Endodermal cell (in vitro differentiated cells): ENCODE measurements at regions not wholly inside any gene's neighbourhood (a gene's known extent, or its start where the extent isn't known, plus 50 kb on each side); places are given as distances from the start of the nearest gene placed in this dataset.

Source experiments
- DNase-seq: peaks from one replicate; pipeline ENCODE4 v3.0.0-alpha.2; 2017
- H3K27ac ChIP-seq: 2 replicates; pipeline ENCODE4 v1.5.1; 2013; ENCODE audit warnings: mild to moderate bottlenecking, low read depth, low read length, moderate library complexity
- H3K27me3 ChIP-seq: 2 replicates; pipeline ENCODE4 v1.6.1; 2013; ENCODE audit warnings: mild to moderate bottlenecking, low read length, moderate library complexity; ENCODE audit not compliant: insufficient read depth, control insufficient read depth, poor library complexity, severe bottlenecking
- H3K36me3 ChIP-seq: 2 replicates; pipeline ENCODE4 v1.7.0; 2013; ENCODE audit warnings: mild to moderate bottlenecking, low read length, moderate library complexity; ENCODE audit not compliant: control insufficient read depth, insufficient read depth
- H3K4me1 ChIP-seq: one replicate; pipeline ENCODE4 v1.7.0; 2013; ENCODE audit warnings: low read length; ENCODE audit not compliant: control insufficient read depth, insufficient read depth
- H3K4me3 ChIP-seq: 2 replicates; pipeline ENCODE4 v1.5.1; 2013; ENCODE audit warnings: mild to moderate bottlenecking, low read length, moderate library complexity
- H3K9ac ChIP-seq: 2 replicates; pipeline ENCODE4 v1.6.1; 2013; ENCODE audit warnings: mild to moderate bottlenecking, low read length, moderate library complexity; ENCODE audit not compliant: poor library complexity, severe bottlenecking; ENCODE audit errors: extremely low read depth
- H3K9me3 ChIP-seq: 2 replicates; pipeline ENCODE4 v1.6.1; 2013; ENCODE audit warnings: mild to moderate bottlenecking, low read length, moderate library complexity; ENCODE audit not compliant: control insufficient read depth
- H3K27ac Mint-ChIP-seq: 2 replicates; pipeline ENCODE4 v1.8.0; 2020; ENCODE audit warnings: mixed read lengths
- H3K27me3 Mint-ChIP-seq: 2 replicates; pipeline ENCODE4 v1.8.0; 2021; ENCODE audit warnings: mild to moderate bottlenecking, mixed read lengths; ENCODE audit not compliant: insufficient read depth
- H3K36me3 Mint-ChIP-seq: 2 replicates; pipeline ENCODE4 v1.8.0; 2020; ENCODE audit warnings: low read depth, mixed read lengths
- H3K4me1 Mint-ChIP-seq: 2 replicates; pipeline ENCODE4 v1.8.0; 2020; ENCODE audit warnings: mixed read lengths
- H3K4me3 Mint-ChIP-seq: 2 replicates; pipeline ENCODE4 v1.8.0; 2020; ENCODE audit warnings: mild to moderate bottlenecking, moderate library complexity, mixed read lengths
- H3K9me3 Mint-ChIP-seq: 2 replicates; pipeline ENCODE4 v1.8.0; 2020; ENCODE audit warnings: mild to moderate bottlenecking, mixed read lengths
- CTCF ChIP-seq: fragments of 200-600 bp; sonication (generic); conservative IDR thresholded peaks from 2 replicates; pipeline ENCODE4 v1.5.0; 2021; ENCODE audit warnings: antibody characterized with exemption, mild to moderate bottlenecking
- WGBS, 2 experiments: methylation state at CpG; one replicate each; pipeline versions ENCODE4 v1.1.5 to v1.1.7; 2013; ENCODE audit warnings: missing lambda C conversion rate in 2 of 2, mixed read lengths in 1 of 2; ENCODE audit not compliant: insufficient coverage in 1 of 2, insufficient read length in 1 of 2; 5-methylcytosine and 5-hydroxymethylcytosine counted together

GRCh38 chr14:71647086-71647784 is 285.0 kb upstream of the RGS6 start:
- Mint-ChIP-seq H3K27me3 (no peaks in the 10 kb centered on the region), H3K4me1 (peaks cover 30% of the 10 kb centered on the region), H3K4me3 (peak overlapping the region; percentile 33), H3K9me3 (peaks cover 27% of the 10 kb centered on the region), H3K36me3 (peaks cover 47% of the 10 kb centered on the region), H3K27ac (peak overlapping the region; percentile 87)
- H3K4me3 ChIP-seq = no peak overlapping the region
- H3K4me1 ChIP-seq = peaks cover 5% of the 10 kb centered on the region
- H3K9ac ChIP-seq = no peak overlapping the region
- H3K9me3 ChIP-seq = peaks cover 27% of the 10 kb centered on the region
- WGBS, 2 experiments = 68 to 72% methylated on average over 3 to 4 of the region's 4 CpGs
- DNase-seq = peak; percentile 70
- no peaks in the 10 kb centered on the region for H3K27me3 ChIP-seq
- peak; percentile 25 for TF ChIP-seq CTCF
- peak overlapping the region; percentile 34 for H3K27ac ChIP-seq
- H3K36me3 ChIP-seq = peaks cover 13% of the 10 kb centered on the region

- Mint-ChIP-seq H3K4me1 (peaks cover 30% of the 10 kb centered on the region), H3K27me3 (no peaks in the 10 kb centered on the region), H3K27ac (no peak overlapping the region), H3K36me3 (peaks cover 48% of the 10 kb centered on the region), H3K9me3 (peaks cover 22% of the 10 kb centered on the region), H3K4me3 (no peak overlapping the region)
- H3K4me1 ChIP-seq = peaks cover 5% of the 10 kb centered on the region
- peaks cover 27% of the 10 kb centered on the region for H3K36me3 ChIP-seq
- WGBS, 2 experiments = 94 to 100% methylated on average over 1 to 2 of the region's 2 CpGs
- H3K27ac ChIP-seq = no peak overlapping the region
- no peak overlapping the region for H3K9ac ChIP-seq
- peaks cover 28% of the 10 kb centered on the region for H3K9me3 ChIP-seq
- DNase-seq = no peak
- TF ChIP-seq CTCF = no peak
- H3K27me3 ChIP-seq = no peaks in the 10 kb centered on the region
- H3K4me3 ChIP-seq = no peak overlapping the region
Observed at GRCh38 chr14:71648725-71649124, 283.5 kb upstream of the RGS6 start.

GRCh38 chr14:71650187-71650755 is 282.0 kb upstream of the RGS6 start:
- no peak overlapping the region for H3K4me3 ChIP-seq
- peaks cover 26% of the 10 kb centered on the region for H3K9me3 ChIP-seq
- 93 to 96% methylated on average over 6 to 7 of the region's 7 CpGs for WGBS, 2 experiments
- H3K9ac ChIP-seq = no peak overlapping the region
- no peaks in the 10 kb centered on the region for H3K27me3 Mint-ChIP-seq
- H3K27ac Mint-ChIP-seq = no peak overlapping the region
- H3K27ac ChIP-seq = no peak overlapping the region
- peaks cover 62% of the 10 kb centered on the region for H3K36me3 Mint-ChIP-seq
- H3K4me3 Mint-ChIP-seq = no peak overlapping the region
- H3K4me1 ChIP-seq = peaks cover 5% of the 10 kb centered on the region
- peaks cover 17% of the 10 kb centered on the region for H3K9me3 Mint-ChIP-seq
- no peaks in the 10 kb centered on the region for H3K27me3 ChIP-seq
- no peak for TF ChIP-seq CTCF
- H3K36me3 ChIP-seq = peaks cover 33% of the 10 kb centered on the region
- H3K4me1 Mint-ChIP-seq = peaks cover 26% of the 10 kb centered on the region
- DNase-seq = no peak
